Neural progenitor cell (in vitro differentiated cells): ENCODE measurements at regions not wholly inside any gene's neighbourhood (a gene's known extent, or its start where the extent isn't known, plus 50 kb on each side); places are given as distances from the start of the nearest gene placed in this dataset.

Source experiments
- CTCF ChIP-seq: fragments of 200-600 bp; sonication (generic); IDR thresholded peaks from 2 replicates; pipeline ENCODE4 v1.5.1; 2017; ENCODE audit warnings: antibody characterized with exemption, mild to moderate bottlenecking
- EZH2 ChIP-seq: fragments of 200-600 bp; sonication (generic); IDR thresholded peaks from 2 replicates; pipeline ENCODE4 v1.6.1; 2017; ENCODE audit warnings: antibody characterized with exemption, mild to moderate bottlenecking, moderate library complexity

- TF ChIP-seq CTCF (peak; percentile 73), EZH2 (no peak)
These were observed 58.2 kb upstream of the HAPSTR1 start for GRCh38 chr16:9033125-9033830.
